Putamen (tissue), 1 donor: ENCODE measurements at regions not wholly inside any gene's neighbourhood (a gene's known extent, or its start where the extent isn't known, plus 50 kb on each side); places are given as distances from the start of the nearest gene placed in this dataset.
"Not testable (repeated sequence)": the region's sequence is repeated elsewhere in the genome, so short reads cannot be mapped to it uniquely, and the experiment has no call there.

Experiments used
- DNase-seq: peaks from one replicate; pipeline ENCODE4 v3.0.0-alpha.2; 2016; ENCODE audit warnings: low spot score

- no peak for DNase-seq
Measured at GRCh38 chr10:52368725-52369124, 54.6 kb downstream of the DKK1 start.

- not testable (repeated sequence) for DNase-seq
Measured at GRCh38 chr10:52374207-52374606, 60.1 kb downstream of the DKK1 start.

GRCh38 chr10:52376694-52377354 lies 62.7 kb downstream of the DKK1 start:
- DNase-seq = no peak

GRCh38 chr10:52378124-52378523 lies 64.0 kb downstream of the DKK1 start:
- DNase-seq = no peak

- no peak for DNase-seq
Measured at GRCh38 chr10:52379287-52379686, 65.2 kb downstream of the DKK1 start.

- DNase-seq = no peak
Measured at GRCh38 chr10:52383088-52383487, 69.0 kb downstream of the DKK1 start.

GRCh38 chr10:52387744-52388143 lies 73.7 kb downstream of the DKK1 start:
- no peak for DNase-seq

GRCh38 chr10:52390388-52390787 lies 76.3 kb downstream of the DKK1 start:
- no peak for DNase-seq

GRCh38 chr10:52391927-52392602 lies 78.0 kb downstream of the DKK1 start:
- DNase-seq = no peak

GRCh38 chr10:52394246-52394645 lies 80.2 kb downstream of the DKK1 start:
- DNase-seq = no peak

- no peak for DNase-seq
Measured at GRCh38 chr10:52400562-52400961, 86.5 kb downstream of the DKK1 start.

- DNase-seq = not testable (repeated sequence)
Measured at GRCh38 chr10:52403801-52404200, 89.7 kb downstream of the DKK1 start.

- no peak for DNase-seq
Measured at GRCh38 chr10:52409195-52409594, 95.1 kb downstream of the DKK1 start.

GRCh38 chr10:52409928-52410327 lies 95.8 kb downstream of the DKK1 start:
- DNase-seq = no peak

GRCh38 chr10:52410916-52411315 lies 96.8 kb downstream of the DKK1 start:
- no peak for DNase-seq

- no peak for DNase-seq
Measured at GRCh38 chr10:52419281-52419680, 105.2 kb downstream of the DKK1 start.

GRCh38 chr10:52420656-52421055 lies 106.6 kb downstream of the DKK1 start:
- DNase-seq = no peak

GRCh38 chr10:52423369-52423768 lies 109.3 kb downstream of the DKK1 start:
- DNase-seq = no peak

GRCh38 chr10:52424341-52424740 lies 110.3 kb downstream of the DKK1 start:
- DNase-seq = no peak

- no peak for DNase-seq
Measured at GRCh38 chr10:52434734-52435133, 120.7 kb downstream of the DKK1 start.

GRCh38 chr10:52436664-52437063 lies 122.6 kb downstream of the DKK1 start:
- DNase-seq = no peak

- DNase-seq = no peak
Measured at GRCh38 chr10:52437205-52437646, 123.1 kb downstream of the DKK1 start.

GRCh38 chr10:52438119-52438518 lies 124.0 kb downstream of the DKK1 start:
- no peak for DNase-seq
